ENCODE measurements at regions not wholly inside any gene's neighbourhood (a gene's known extent, or its start where the extent isn't known, plus 50 kb on each side); places are given as distances from the start of the nearest gene placed in this dataset.

- no peaks in the 10 kb centered on the region for H3K9me3 ChIP-seq
- TF ChIP-seq POLR2A (IDR thresholded peaks at IDR 0.05) (no peak), EP300 (IDR thresholded peaks at IDR 0.05) (no peak), CTCF (IDR thresholded peaks at IDR 0.05) (no peak)
- H3K4me3 ChIP-seq: no peak overlapping the region
- no peak overlapping the region for H3K27ac ChIP-seq
- H3K4me1 ChIP-seq (ENCODE audit: insufficient read depth): no peaks in the 10 kb centered on the region
- H3K27me3 ChIP-seq: no peaks in the 10 kb centered on the region
- 65 to 72% (median 69%) methylated on average over 4 of the region's 4 CpGs for WGBS, 3 donors
- H3K36me3 ChIP-seq: no peaks in the 10 kb centered on the region
- intact Hi-C loops (cut with DNase I): no loop called here
- DNase-seq: no peak
Observed at GRCh38 chr2:156136566-156136965, 196.0 kb downstream of the NR4A2 start.

DNA sequence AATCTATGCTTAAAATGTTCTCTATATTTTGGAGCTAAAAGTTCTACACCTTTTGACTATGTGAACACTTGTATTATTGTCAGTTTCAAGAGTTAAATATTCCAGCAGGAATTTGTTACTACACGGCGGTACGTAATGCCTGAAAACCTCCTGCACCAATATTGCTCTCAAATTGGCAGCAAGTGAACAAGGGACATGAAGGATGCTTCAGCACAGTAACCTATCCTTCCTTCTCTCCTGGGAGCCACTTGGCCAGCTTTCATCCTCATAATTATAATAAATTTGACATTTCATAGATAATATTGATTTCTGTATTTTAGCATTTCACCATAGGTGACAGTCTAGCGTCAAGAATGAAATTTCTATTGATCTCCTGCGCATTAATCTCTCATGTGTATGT is 197.6 kb downstream of the NR4A2 start:
- no peak for TF ChIP-seq EP300 (IDR thresholded peaks at IDR 0.05)
- no peak for TF ChIP-seq CTCF (IDR thresholded peaks at IDR 0.05)
- no peak for TF ChIP-seq POLR2A (IDR thresholded peaks at IDR 0.05)
- H3K9me3 ChIP-seq: no peaks in the 10 kb centered on the region
- H3K36me3 ChIP-seq: no peaks in the 10 kb centered on the region
- WGBS, 3 donors: 85 to 93% (median 91%) methylated on average over 5 of the region's 5 CpGs
- no peak overlapping the region for H3K27ac ChIP-seq
- DNase-seq: no peak
- no peaks in the 10 kb centered on the region for H3K4me1 ChIP-seq (ENCODE audit: insufficient read depth)
- H3K4me3 ChIP-seq: no peak overlapping the region
- intact Hi-C loops (cut with DNase I): no loop called here
- H3K27me3 ChIP-seq: no peaks in the 10 kb centered on the region

- no peaks in the 10 kb centered on the region for H3K27me3 ChIP-seq
- H3K9me3 ChIP-seq: no peaks in the 10 kb centered on the region
- no peaks in the 10 kb centered on the region for H3K4me1 ChIP-seq (ENCODE audit: insufficient read depth)
- no peaks in the 10 kb centered on the region for H3K36me3 ChIP-seq
- no peak overlapping the region for H3K27ac ChIP-seq
- no peak for DNase-seq
- TF ChIP-seq EP300 (IDR thresholded peaks at IDR 0.05): no peak
- no peak overlapping the region for H3K4me3 ChIP-seq
- WGBS, 3 donors: 78 to 97% (median 87%) methylated on average over 1 of the region's 1 CpG
- intact Hi-C loops (cut with DNase I): no loop called here
Observed at GRCh38 chr2:156132941-156133340, 199.6 kb downstream of the NR4A2 start.

DNA sequence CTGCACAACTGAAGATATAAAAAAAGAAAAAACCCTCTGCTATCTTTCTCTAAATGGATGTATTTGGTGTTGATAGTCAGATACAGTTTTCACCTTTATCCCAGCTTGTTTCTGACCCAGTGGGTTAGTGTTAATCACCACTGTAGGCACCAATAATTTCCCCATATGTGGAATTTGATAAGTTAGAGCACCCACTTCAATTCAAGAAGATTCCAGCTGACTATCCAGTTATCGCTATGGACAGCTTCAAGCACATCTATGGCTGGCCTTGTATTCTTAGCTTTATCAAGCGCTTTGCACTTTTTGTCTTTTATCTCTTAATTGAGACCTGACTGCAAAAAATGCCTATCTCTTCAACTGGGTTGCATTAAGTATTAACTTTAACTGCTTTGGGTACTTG is 200.4 kb downstream of the NR4A2 start:
- Histone ChIP-seq H3K27me3 (no peaks in the 10 kb centered on the region), H3K9me3 (no peaks in the 10 kb centered on the region), H3K4me1 (ENCODE audit: insufficient read depth) (no peaks in the 10 kb centered on the region), H3K36me3 (no peaks in the 10 kb centered on the region), H3K4me3 (no peak overlapping the region), H3K27ac (no peak overlapping the region)
- 92% methylated on average over 2 of the region's 2 CpGs for WGBS, 3 donors
- TF ChIP-seq POLR2A (IDR thresholded peaks at IDR 0.05) (no peak), EP300 (IDR thresholded peaks at IDR 0.05) (no peak), CTCF (IDR thresholded peaks at IDR 0.05) (no peak)
- intact Hi-C loops (cut with DNase I): no loop called here
- no peak for DNase-seq

DNA sequence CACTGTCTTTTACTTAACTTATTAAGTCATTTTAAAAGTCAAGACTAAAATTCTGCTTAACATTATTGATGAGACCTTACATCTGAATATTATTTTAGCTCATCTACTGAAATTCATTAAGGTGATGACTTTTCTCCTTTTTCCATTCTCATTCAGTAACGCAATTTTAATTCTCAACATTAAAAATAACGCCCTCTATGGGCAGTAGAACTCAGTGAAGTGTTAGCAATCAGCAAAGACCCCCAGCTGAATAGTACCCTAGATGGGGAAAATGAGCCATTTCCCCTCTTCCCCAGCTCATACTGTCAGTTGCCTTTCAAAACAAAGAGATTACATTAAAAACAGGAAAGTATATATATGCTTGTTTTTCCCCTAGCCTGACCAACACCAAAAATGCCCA is 203.3 kb downstream of the NR4A2 start:
- Histone ChIP-seq H3K36me3 (no peaks in the 10 kb centered on the region), H3K4me3 (no peak overlapping the region), H3K4me1 (ENCODE audit: insufficient read depth) (no peaks in the 10 kb centered on the region), H3K27ac (no peak overlapping the region), H3K9me3 (no peaks in the 10 kb centered on the region), H3K27me3 (no peaks in the 10 kb centered on the region)
- no peak for DNase-seq
- intact Hi-C loops (cut with DNase I): no loop called here
- TF ChIP-seq POLR2A (IDR thresholded peaks at IDR 0.05) (no peak), CTCF (IDR thresholded peaks at IDR 0.05) (no peak), EP300 (IDR thresholded peaks at IDR 0.05) (no peak)
- 63 to 69% (median 66%) methylated on average over 2 of the region's 2 CpGs for WGBS, 3 donors

Measured in ovary (tissue), 7 donors.